Liver (tissue), 7 donors: ENCODE measurements at regions not wholly inside any gene's neighbourhood (a gene's known extent, or its start where the extent isn't known, plus 50 kb on each side); places are given as distances from the start of the nearest gene placed in this dataset.

Experiments
- DNase-seq: peaks from one replicate; pipeline ENCODE4 v3.0.0-alpha.2; 2017; ENCODE audit warnings: low spot score
- H3K27ac ChIP-seq, 2 donors: one replicate each; pipeline ENCODE4 v1.7.0; 2013; ENCODE audit warnings: inconsistent platforms in 2 of 2, low read length in 2 of 2, control low read depth in 1 of 2, low read depth in 1 of 2, mild to moderate bottlenecking in 1 of 2
- H3K27me3 ChIP-seq, 4 donors: one replicate each; pipeline versions ENCODE4 v1.6.1 to v1.7.0; 2013; ENCODE audit warnings: low read length in 3 of 4, inconsistent platforms in 1 of 4, mild to moderate bottlenecking in 1 of 4, moderate library complexity in 1 of 4; ENCODE audit not compliant: control insufficient read depth in 4 of 4, insufficient read depth in 4 of 4
- H3K36me3 ChIP-seq, 4 donors: one replicate each; pipeline versions ENCODE4 v1.6.1 to v1.7.0; 2013; ENCODE audit warnings: low read length in 3 of 4, mild to moderate bottlenecking in 3 of 4, low read depth in 1 of 4, moderate library complexity in 1 of 4; ENCODE audit not compliant: control insufficient read depth in 4 of 4, insufficient read depth in 3 of 4
- H3K4me1 ChIP-seq, 4 donors: one replicate each; pipeline versions ENCODE4 v1.6.1 to v1.7.0; 2013; ENCODE audit warnings: low read length in 3 of 4, mild to moderate bottlenecking in 3 of 4, moderate library complexity in 1 of 4; ENCODE audit not compliant: control insufficient read depth in 4 of 4, insufficient read depth in 4 of 4
- H3K4me3 ChIP-seq, 3 donors: one replicate each; pipeline versions ENCODE4 v1.6.1 to v1.7.0; 2013; ENCODE audit warnings: low read length in 3 of 3, control low read depth in 1 of 3, low read depth in 1 of 3, mild to moderate bottlenecking in 1 of 3
- H3K9ac ChIP-seq, 2 donors: one replicate each; pipeline ENCODE4 v1.7.0; 2013; ENCODE audit warnings: low read length in 2 of 2, mild to moderate bottlenecking in 2 of 2, moderate library complexity in 2 of 2, control low read depth in 1 of 2, low read depth in 1 of 2
- H3K9me3 ChIP-seq, 4 donors: one replicate each; pipeline versions ENCODE4 v1.6.1 to v1.7.0; 2013; ENCODE audit warnings: low read length in 3 of 4; ENCODE audit not compliant: control insufficient read depth in 4 of 4
- EGR1 ChIP-seq, 2 donors: IDR thresholded peaks; 2 replicates each; pipeline ENCODE4 v1.6.1; 2016 to 2018; ENCODE audit warnings: antibody characterized with exemption in 2 of 2, low read depth in 2 of 2
- FOXA2 ChIP-seq: IDR thresholded peaks from 2 replicates; pipeline ENCODE4 v1.6.1; 2016; ENCODE audit warnings: antibody characterized with exemption
- GABPA ChIP-seq, 2 donors: IDR thresholded peaks in 1 of 2; conservative IDR thresholded peaks in 1 of 2; 2 replicates each; pipeline ENCODE4 v1.6.1; 2016; ENCODE audit warnings: antibody characterized with exemption in 2 of 2, mild to moderate bottlenecking in 1 of 2, moderate library complexity in 1 of 2
- HNF4A ChIP-seq, 2 donors: conservative IDR thresholded peaks; 2 replicates each; pipeline ENCODE4 v1.6.1; 2016; ENCODE audit warnings: antibody characterized with exemption in 2 of 2, mild to moderate bottlenecking in 2 of 2
- HNF4G ChIP-seq: IDR thresholded peaks from 2 replicates; pipeline ENCODE4 v1.6.1; 2016; ENCODE audit warnings: antibody characterized with exemption
- JUND ChIP-seq, 2 donors: IDR thresholded peaks; 2 replicates each; pipeline ENCODE4 v1.6.1; 2016; ENCODE audit warnings: antibody characterized with exemption in 2 of 2
- RAD21 ChIP-seq, 2 donors: IDR thresholded peaks; 2 replicates each; pipeline ENCODE4 v1.6.1; 2016; ENCODE audit warnings: antibody characterized with exemption in 2 of 2, mild to moderate bottlenecking in 2 of 2
- REST ChIP-seq: IDR thresholded peaks from 2 replicates; pipeline ENCODE4 v1.6.1; 2016; ENCODE audit warnings: antibody characterized with exemption, mild to moderate bottlenecking
- SP1 ChIP-seq: IDR thresholded peaks from 2 replicates; pipeline ENCODE4 v1.6.1; 2018; ENCODE audit warnings: antibody characterized with exemption, mild to moderate bottlenecking
- ZBTB33 ChIP-seq: IDR thresholded peaks from 2 replicates; pipeline ENCODE4 v1.6.1; 2016; ENCODE audit warnings: antibody characterized with exemption
- whole genome bisulfite sequencing: extraction: QIAGEN DNeasy Blood & Tissue Kit; methylation state at CpG from one replicate; pipeline ENCODE4 v1.1.7; 2013; 5-methylcytosine and 5-hydroxymethylcytosine counted together
- TF ChIP-seq, protein P1 (sequence below): IDR thresholded peaks from 2 replicates; pipeline ENCODE4 v1.6.1; 2016; ENCODE audit warnings: antibody characterized with exemption
- TF ChIP-seq, protein P2 (sequence below): IDR thresholded peaks from 2 replicates; pipeline ENCODE4 v1.6.1; 2016; ENCODE audit warnings: antibody characterized with exemption
- donor health status: healthy.
- donor health status: healthy.
- donor health status: healthy.
- donor health status: healthy.

DNA sequence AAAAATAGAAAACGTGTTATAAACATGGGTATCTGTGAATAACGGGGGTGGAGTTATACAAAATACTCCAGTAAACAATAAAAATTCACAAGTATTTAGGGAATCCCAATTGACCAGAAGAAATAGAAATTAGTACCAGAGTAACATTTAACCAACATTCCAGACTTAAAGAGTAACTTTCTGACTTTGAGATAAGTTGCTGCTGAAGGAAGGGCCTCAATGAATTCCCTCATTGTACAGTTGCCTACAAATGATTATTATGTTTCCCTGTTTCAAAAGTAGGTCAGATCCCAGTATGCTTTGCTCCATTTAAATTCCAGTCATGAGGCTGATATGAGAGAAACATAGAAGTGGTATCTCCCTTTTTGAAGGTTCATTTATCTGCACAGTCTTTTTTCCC is 88.3 kb upstream of the KCNH7 start:
- no peaks in the 10 kb centered on the region for H3K27me3 ChIP-seq
- DNase-seq, result no peak
- TF ChIP-seq JUND (IDR thresholded peaks at IDR 0.05) (no peak), SP1 (no peak)
- H3K9me3 ChIP-seq, result no peaks in the 10 kb centered on the region
- 71% methylated on average over 2 of the region's 2 CpGs for WGBS
- H3K4me1 ChIP-seq, result no peaks in the 10 kb centered on the region
- no peaks in the 10 kb centered on the region for H3K36me3 ChIP-seq
- no peak overlapping the region for H3K4me3 ChIP-seq
- H3K27ac ChIP-seq, result no peak overlapping the region
- no peak overlapping the region for H3K9ac ChIP-seq

DNA sequence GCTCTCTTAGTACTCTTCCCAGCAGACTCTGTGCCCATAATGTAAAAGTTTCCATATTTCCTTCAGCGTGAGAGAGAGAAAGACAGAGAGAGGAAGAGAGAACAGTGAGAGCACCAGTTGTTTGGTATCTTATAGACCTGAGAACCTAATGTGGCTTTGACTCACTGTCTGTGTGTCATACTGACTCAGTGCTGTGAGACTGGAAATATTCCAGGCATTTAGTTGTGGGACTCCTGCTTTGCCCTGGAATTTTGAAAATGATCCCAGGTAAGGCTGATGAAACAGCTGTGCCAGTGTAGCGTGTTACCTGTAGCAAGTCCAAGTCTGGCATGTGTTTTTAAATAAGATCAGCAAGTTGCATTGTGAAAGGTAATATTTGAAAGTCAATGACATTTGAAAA is 87.9 kb upstream of the KCNH7 start:
- no peak for TF ChIP-seq HNF4A (conservative IDR thresholded peaks at IDR 0.05)
- TF ChIP-seq, protein P1, sequence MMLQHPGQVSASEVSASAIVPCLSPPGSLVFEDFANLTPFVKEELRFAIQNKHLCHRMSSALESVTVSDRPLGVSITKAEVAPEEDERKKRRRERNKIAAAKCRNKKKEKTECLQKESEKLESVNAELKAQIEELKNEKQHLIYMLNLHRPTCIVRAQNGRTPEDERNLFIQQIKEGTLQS, result no peak
- TF ChIP-seq REST, result no peak
- TF ChIP-seq ZBTB33, result no peak
- TF ChIP-seq GABPA (IDR thresholded peaks at IDR 0.05 in 1 of 2, conservative IDR thresholded peaks at IDR 0.05 in 1 of 2), result no peak
- TF ChIP-seq JUND (IDR thresholded peaks at IDR 0.05), result no peak
- TF ChIP-seq, protein P2, sequence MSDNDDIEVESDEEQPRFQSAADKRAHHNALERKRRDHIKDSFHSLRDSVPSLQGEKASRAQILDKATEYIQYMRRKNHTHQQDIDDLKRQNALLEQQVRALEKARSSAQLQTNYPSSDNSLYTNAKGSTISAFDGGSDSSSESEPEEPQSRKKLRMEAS, result no peak
- TF ChIP-seq FOXA2, result no peak
- Histone ChIP-seq H3K36me3 (no peaks in the 10 kb centered on the region), H3K27ac (no peak overlapping the region), H3K9ac (no peak overlapping the region), H3K4me3 (no peak overlapping the region), H3K27me3 (no peaks in the 10 kb centered on the region), H3K9me3 (no peaks in the 10 kb centered on the region), H3K4me1 (no peaks in the 10 kb centered on the region)
- WGBS, result 84% methylated on average over 2 of the region's 2 CpGs
- DNase-seq, result no peak

DNA sequence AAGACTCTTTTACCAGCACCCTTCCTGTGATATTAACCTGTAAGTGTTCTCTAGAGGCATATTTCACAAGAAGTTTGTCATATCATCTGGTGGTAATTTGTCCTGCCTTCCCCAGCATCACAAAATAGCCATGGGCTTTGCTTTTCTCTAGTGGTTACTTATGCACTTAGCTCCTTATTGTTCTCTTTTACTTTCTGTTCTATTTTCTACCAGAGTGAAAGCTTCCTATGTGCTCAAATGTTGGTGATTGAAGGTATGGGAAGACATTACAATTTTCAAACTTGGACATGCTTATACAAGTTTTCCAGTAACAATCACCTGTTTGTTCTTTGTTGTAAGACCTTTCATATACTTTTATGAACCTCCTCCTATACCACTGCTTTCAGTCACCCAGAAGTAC is 87.0 kb upstream of the KCNH7 start:
- Histone ChIP-seq H3K9me3 (no peaks in the 10 kb centered on the region), H3K4me3 (no peak overlapping the region), H3K36me3 (no peaks in the 10 kb centered on the region), H3K4me1 (no peaks in the 10 kb centered on the region), H3K9ac (no peak overlapping the region), H3K27me3 (no peaks in the 10 kb centered on the region), H3K27ac (no peak overlapping the region)
- TF ChIP-seq HNF4G, result no peak
- no peak for TF ChIP-seq FOXA2
- TF ChIP-seq EGR1 (IDR thresholded peaks at IDR 0.05; ENCODE audit: low read depth in 2 of 2), result no peak
- no peak for TF ChIP-seq JUND (IDR thresholded peaks at IDR 0.05)
- TF ChIP-seq, protein P2, result no peak
- TF ChIP-seq RAD21 (IDR thresholded peaks at IDR 0.05), result no peak
- DNase-seq, result no peak
